Tibial artery (tissue), 4 donors: ENCODE measurements at regions not wholly inside any gene's neighbourhood (a gene's known extent, or its start where the extent isn't known, plus 50 kb on each side); places are given as distances from the start of the nearest gene placed in this dataset.

ENCODE experiments used
- DNase-seq, 2 donors: peaks; one replicate each; pipeline ENCODE4 v3.0.0-alpha.2; 2019
- H3K27ac ChIP-seq, 2 donors: fragments of 200-600 bp; sonication (generic) in 1 of 2; 1 replicate in 1 of 2; 2 replicates in 1 of 2; pipeline ENCODE4 v1.5.1; 2018 to 2019; ENCODE audit warnings: mild to moderate bottlenecking in 1 of 2
- H3K27me3 ChIP-seq, 2 donors: fragments of 200-600 bp; sonication (generic) in 1 of 2; one replicate each; pipeline versions ENCODE4 v1.5.1 to v1.6.0; 2016 to 2019
- H3K36me3 ChIP-seq, 3 donors: fragments of 200-600 bp; sonication (generic) in 2 of 3; one replicate each; pipeline ENCODE4 v1.5.1; 2016 to 2019; ENCODE audit warnings: mild to moderate bottlenecking in 2 of 3
- H3K4me1 ChIP-seq, 4 donors: fragments of 200-600 bp; sonication (generic) in 2 of 4; 1 replicate in 3 of 4; 2 replicates in 1 of 4; pipeline ENCODE4 v1.5.1; 2016 to 2019
- H3K4me3 ChIP-seq, 2 donors: fragments of 200-600 bp; sonication (generic) in 1 of 2; 1 replicate in 1 of 2; 2 replicates in 1 of 2; pipeline ENCODE4 v1.5.1; 2018 to 2019; ENCODE audit warnings: mild to moderate bottlenecking in 2 of 2
- H3K9me3 ChIP-seq, 3 donors: fragments of 200-600 bp; sonication (generic) in 1 of 3; one replicate each; pipeline ENCODE4 v1.5.1; 2016 to 2019
- intact Hi-C: fragments of 100-400 bp; cut with DNase I; formaldehyde crosslinking; loops from one replicate; pipeline ENCODE4 v1.15.0; 2023; ENCODE audit warnings: low total_unique reads
- TF ChIP-seq, protein P1 (sequence below), 2 experiments: fragments of 200-600 bp in 1 of 2; fragments of 450-650 bp in 1 of 2; IDR thresholded peaks; one replicate each; pipeline ENCODE4 v1.5.1; 2017 to 2019; ENCODE audit warnings: antibody characterized with exemption in 2 of 2, mild to moderate bottlenecking in 1 of 2, moderate library complexity in 1 of 2

DNA sequence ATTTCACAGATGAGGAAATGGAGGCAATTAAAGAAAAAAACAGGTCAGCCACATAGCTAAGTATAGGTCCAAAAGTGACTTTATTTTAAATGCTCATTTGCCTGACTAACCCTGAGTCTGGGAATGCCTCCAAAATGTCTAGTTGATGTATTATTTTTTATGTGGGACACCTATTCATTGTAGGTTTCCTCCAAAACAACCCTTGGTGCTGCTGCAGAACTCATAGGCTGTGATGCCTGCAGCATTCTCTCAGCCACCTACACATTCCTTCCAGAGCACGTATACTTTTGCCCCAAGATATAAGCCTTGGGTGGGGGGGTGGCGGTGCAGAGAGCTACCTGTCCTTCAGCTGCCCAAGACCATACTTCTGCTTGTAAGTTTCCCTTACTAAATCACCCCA is 77.4 kb downstream of the MSX2 start:
- TF ChIP-seq, protein P1, sequence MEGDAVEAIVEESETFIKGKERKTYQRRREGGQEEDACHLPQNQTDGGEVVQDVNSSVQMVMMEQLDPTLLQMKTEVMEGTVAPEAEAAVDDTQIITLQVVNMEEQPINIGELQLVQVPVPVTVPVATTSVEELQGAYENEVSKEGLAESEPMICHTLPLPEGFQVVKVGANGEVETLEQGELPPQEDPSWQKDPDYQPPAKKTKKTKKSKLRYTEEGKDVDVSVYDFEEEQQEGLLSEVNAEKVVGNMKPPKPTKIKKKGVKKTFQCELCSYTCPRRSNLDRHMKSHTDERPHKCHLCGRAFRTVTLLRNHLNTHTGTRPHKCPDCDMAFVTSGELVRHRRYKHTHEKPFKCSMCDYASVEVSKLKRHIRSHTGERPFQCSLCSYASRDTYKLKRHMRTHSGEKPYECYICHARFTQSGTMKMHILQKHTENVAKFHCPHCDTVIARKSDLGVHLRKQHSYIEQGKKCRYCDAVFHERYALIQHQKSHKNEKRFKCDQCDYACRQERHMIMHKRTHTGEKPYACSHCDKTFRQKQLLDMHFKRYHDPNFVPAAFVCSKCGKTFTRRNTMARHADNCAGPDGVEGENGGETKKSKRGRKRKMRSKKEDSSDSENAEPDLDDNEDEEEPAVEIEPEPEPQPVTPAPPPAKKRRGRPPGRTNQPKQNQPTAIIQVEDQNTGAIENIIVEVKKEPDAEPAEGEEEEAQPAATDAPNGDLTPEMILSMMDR (IDR thresholded peaks at IDR 0.05), result no peak
- Histone ChIP-seq H3K9me3 (peaks cover 0 to 8% (median 0%) of the 10 kb centered on the region in 3 donors), H3K27ac (no peak overlapping the region), H3K27me3 (peaks cover 0 to 18% of the 10 kb centered on the region in 2 donors), H3K4me1 (no peaks in the 10 kb centered on the region), H3K4me3 (no peak overlapping the region), H3K36me3 (no peaks in the 10 kb centered on the region)
- DNase-seq, result no peak
- intact Hi-C loops, result no loop called here

DNA sequence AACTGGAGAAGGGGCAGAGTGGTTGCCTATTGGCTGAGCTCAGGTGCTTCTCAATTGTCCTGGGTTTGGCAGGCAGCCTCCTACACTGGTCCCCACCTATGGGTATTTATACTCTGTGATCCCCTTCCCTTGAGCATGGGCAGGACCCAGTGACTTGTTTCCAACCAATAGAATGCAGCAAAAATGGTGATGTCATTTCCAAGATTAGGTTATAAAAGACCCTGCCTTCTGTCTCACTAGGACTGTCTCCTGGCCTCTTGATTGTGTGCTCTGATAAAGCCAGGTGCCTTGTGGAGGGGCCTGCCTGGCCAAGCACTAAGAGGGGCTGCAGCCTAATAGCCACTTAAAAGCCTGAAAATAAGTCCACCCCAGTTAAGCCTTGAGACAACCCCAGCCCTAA is 76.1 kb downstream of the MSX2 start:
- Histone ChIP-seq H3K27ac (no peak overlapping the region), H3K4me1 (no peaks in the 10 kb centered on the region), H3K36me3 (no peaks in the 10 kb centered on the region), H3K27me3 (peaks cover 0 to 31% of the 10 kb centered on the region in 2 donors), H3K4me3 (no peak overlapping the region), H3K9me3 (peaks cover 0 to 8% (median 0%) of the 10 kb centered on the region in 3 donors)
- TF ChIP-seq, protein P1 (IDR thresholded peaks at IDR 0.05), result no peak
- intact Hi-C loops, result no loop called here
- no peak for DNase-seq

DNA sequence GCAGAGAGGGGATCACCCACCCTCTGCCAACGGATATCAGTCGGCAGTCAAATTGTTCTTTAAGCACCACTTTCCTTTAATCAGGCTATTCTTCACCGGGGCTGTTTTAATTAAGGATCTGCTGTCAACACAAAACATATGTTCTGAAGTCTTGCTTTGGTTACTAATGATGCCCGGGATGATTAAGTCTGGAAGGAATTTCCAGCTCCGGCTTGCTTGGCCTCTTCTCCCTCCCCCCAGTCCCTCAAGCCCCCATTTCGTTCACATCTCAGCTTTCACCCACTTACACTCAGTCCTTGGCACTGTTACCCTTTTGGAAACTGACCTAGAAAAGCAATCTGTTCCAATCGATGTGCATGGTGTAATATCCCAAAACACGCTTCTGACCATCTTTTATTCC is 74.7 kb downstream of the MSX2 start:
- intact Hi-C loops, result no loop called here

DNA sequence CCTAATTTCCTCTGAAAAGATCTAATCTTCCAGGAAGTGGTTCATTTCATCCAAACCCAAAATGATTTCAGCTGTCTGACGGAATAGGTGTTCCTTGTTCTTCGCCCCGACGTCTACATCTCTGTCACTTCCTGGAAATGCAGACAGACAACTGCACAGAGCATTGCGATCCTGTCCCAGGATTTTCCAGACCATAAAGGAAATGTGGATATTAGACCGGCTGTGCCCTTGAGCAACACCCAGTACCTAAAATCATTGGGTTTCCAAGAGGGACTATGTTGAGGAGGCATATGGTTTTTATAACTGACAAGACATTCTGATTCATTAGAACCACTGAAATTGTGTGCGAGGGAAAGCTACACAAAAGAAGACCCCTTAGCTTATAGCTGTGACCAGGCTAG is 74.2 kb downstream of the MSX2 start:
- Histone ChIP-seq H3K27ac (no peak overlapping the region), H3K4me1 (peaks cover 0 to 6% (median 2%) of the 10 kb centered on the region in 4 donors), H3K9me3 (peaks cover 0 to 8% (median 0%) of the 10 kb centered on the region in 3 donors), H3K27me3 (peaks cover 0 to 47% of the 10 kb centered on the region in 2 donors), H3K36me3 (no peaks in the 10 kb centered on the region), H3K4me3 (no peak overlapping the region)
- no peak for DNase-seq
- TF ChIP-seq, protein P1 (IDR thresholded peaks at IDR 0.05), result no peak
- intact Hi-C loops, result no loop called here

More for the DNA sequence above, 74.7 kb downstream of the MSX2 start:
- DNase-seq, result no peak
- H3K9me3 ChIP-seq, result peaks cover 0 to 8% (median 0%) of the 10 kb centered on the region in 3 donors
- H3K4me1 ChIP-seq, result no peaks in the 10 kb centered on the region
- peaks cover 0 to 42% of the 10 kb centered on the region in 2 donors for H3K27me3 ChIP-seq
- no peak overlapping the region for H3K4me3 ChIP-seq
- H3K36me3 ChIP-seq, result no peaks in the 10 kb centered on the region
- no peak overlapping the region for H3K27ac ChIP-seq
- TF ChIP-seq, protein P1 (IDR thresholded peaks at IDR 0.05), result no peak

DNA sequence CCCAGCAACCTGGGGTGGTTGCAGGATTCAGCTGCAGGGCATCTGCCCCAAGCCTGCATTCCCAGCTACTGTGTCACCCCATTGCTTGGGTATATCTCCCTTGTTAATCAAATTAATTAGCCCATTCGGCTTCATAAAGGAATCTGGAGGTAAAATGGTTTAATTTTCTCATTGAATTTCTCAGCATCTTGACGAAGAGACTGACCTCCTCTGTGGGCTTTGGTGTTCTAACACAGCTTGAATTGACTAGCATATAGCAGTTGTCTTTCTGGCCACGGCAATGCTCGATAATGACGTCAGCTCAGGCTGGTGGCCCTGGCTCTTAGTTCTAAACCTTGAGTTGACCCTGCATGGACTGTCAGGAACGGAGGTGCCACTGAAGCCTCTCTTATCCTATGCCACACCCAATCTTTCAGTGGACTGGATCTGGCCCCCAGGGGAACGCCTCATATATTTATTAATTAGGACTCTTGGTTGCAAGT is 72.4 kb downstream of the MSX2 start:
- TF ChIP-seq, protein P1 (IDR thresholded peaks at IDR 0.05), result no peak
- peaks cover 0 to 8% (median 0%) of the 10 kb centered on the region in 3 donors for H3K9me3 ChIP-seq
- no peaks in the 10 kb centered on the region for H3K36me3 ChIP-seq
- intact Hi-C loops, result no loop called here
- no peak for DNase-seq
- H3K4me3 ChIP-seq, result no peak overlapping the region
- peaks cover 0 to 61% of the 10 kb centered on the region in 2 donors for H3K27me3 ChIP-seq
- H3K4me1 ChIP-seq, result peaks cover 0 to 8% (median 3%) of the 10 kb centered on the region in 4 donors
- no peak overlapping the region for H3K27ac ChIP-seq
